K562 (cell line): ENCODE measurements at regions not wholly inside any gene's neighbourhood (a gene's known extent, or its start where the extent isn't known, plus 50 kb on each side); places are given as distances from the start of the nearest gene placed in this dataset.

Experiments
- CAMTA2 ChIP-seq: fragments of 250-450 bp; sonication (Bioruptor Pico); conservative IDR thresholded peaks from 2 replicates; pipeline ENCODE4 v1.5.1; 2022
- CREBBP ChIP-seq: IDR thresholded peaks from one replicate; pipeline ENCODE4 v1.6.1; 2012; ENCODE audit warnings: low read depth, mild to moderate bottlenecking, control low read depth, inconsistent platforms, low read length
- EGR1 ChIP-seq: fragments of 450-650 bp; conservative IDR thresholded peaks from 2 replicates; pipeline ENCODE4 v1.6.1; 2017; ENCODE audit warnings: mild to moderate bottlenecking
- ETV1 ChIP-seq: fragments of 450-650 bp; conservative IDR thresholded peaks from 2 replicates; pipeline ENCODE4 v1.6.1; 2016; ENCODE audit warnings: missing genetic modification characterization, control low read depth, low read depth, missing compliant biosample characterization
- FOXM1 ChIP-seq, 2 experiments: fragments of 450-650 bp in 1 of 2; sonication (generic) in 1 of 2; formaldehyde crosslinking in 1 of 2; IDR thresholded peaks; 2 replicates each; pipeline versions ENCODE4 v1.6.1 to v1.9.0; 2017 to 2022; ENCODE audit warnings: low read depth in 2 of 2, mild to moderate bottlenecking in 2 of 2, missing genetic modification reagents in 1 of 2, moderate library complexity in 1 of 2
- GTF2A2 ChIP-seq: IDR thresholded peaks from 2 replicates; pipeline ENCODE4 v1.6.1; 2016; ENCODE audit warnings: mild to moderate bottlenecking, missing genetic modification characterization, missing compliant biosample characterization
- GTF2E2 ChIP-seq: fragments of 200-800 bp; sonication (Bioruptor generic); IDR thresholded peaks from 2 replicates; pipeline ENCODE4 v1.6.1; 2016; ENCODE audit warnings: missing genetic modification characterization, missing compliant biosample characterization
- ID3 ChIP-seq, 2 experiments: fragments of 250-450 bp in 1 of 2; fragments of 450-650 bp in 1 of 2; sonication (Bioruptor Pico) in 1 of 2; IDR thresholded peaks; 2 replicates each; pipeline versions ENCODE4 v1.6.1 to v1.8.0; 2016 to 2021; ENCODE audit warnings: mild to moderate bottlenecking in 2 of 2, moderate library complexity in 2 of 2, missing compliant biosample characterization in 1 of 2, missing genetic modification characterization in 1 of 2
- LEF1 ChIP-seq: fragments of 450-650 bp; IDR thresholded peaks from 2 replicates; pipeline ENCODE4 v1.6.1; 2016; ENCODE audit warnings: mild to moderate bottlenecking
- NR3C1 ChIP-seq: sonication (generic); formaldehyde crosslinking; IDR thresholded peaks from 2 replicates; pipeline ENCODE4 v1.8.1; 2022; ENCODE audit warnings: missing genetic modification reagents
- PCBP1 ChIP-seq: fragments of 200-400 bp; formaldehyde crosslinking; IDR thresholded peaks from 2 replicates; pipeline ENCODE4 v1.6.1; 2018; ENCODE audit warnings: mild to moderate bottlenecking, low read depth, low read length; ENCODE audit not compliant: poor library complexity, severe bottlenecking
- PREB ChIP-seq: sonication (generic); formaldehyde crosslinking; IDR thresholded peaks from 2 replicates; pipeline ENCODE4 v1.8.1; 2023; ENCODE audit warnings: mild to moderate bottlenecking, missing genetic modification reagents
- RFX5 ChIP-seq: IDR thresholded peaks from 2 replicates; pipeline ENCODE4 v1.6.1; 2011; ENCODE audit warnings: low read depth, mild to moderate bottlenecking, improper control_type of control experiment, low read length
- SRF ChIP-seq, 2 experiments: fragments of 250-450, 450-650 bp in 1 of 2; sonication (Bioruptor Pico) in 1 of 2; sonication (generic) in 1 of 2; formaldehyde crosslinking; IDR thresholded peaks; 2 replicates each; pipeline versions ENCODE4 v1.5.0 to v1.5.1; 2020 to 2022; ENCODE audit warnings: mild to moderate bottlenecking in 1 of 2, missing genetic modification reagents in 1 of 2
- TAF9B ChIP-seq: fragments of 450-650 bp; IDR thresholded peaks from 2 replicates; pipeline ENCODE4 v1.6.1; 2018; ENCODE audit warnings: mild to moderate bottlenecking; ENCODE audit not compliant: partially characterized antibody
- TFAM ChIP-seq: fragments of 250-450 bp; sonication (Bioruptor Pico); conservative IDR thresholded peaks from 2 replicates; pipeline ENCODE4 v1.5.0; 2021; ENCODE audit warnings: mild to moderate bottlenecking, moderate library complexity
- ZNF184 ChIP-seq: sonication (generic); formaldehyde crosslinking; IDR thresholded peaks from 2 replicates; pipeline ENCODE4 v1.5.0; 2020; ENCODE audit warnings: missing genetic modification reagents
- ZNF311 ChIP-seq: fragments of 250-450 bp; sonication (Bioruptor Pico); IDR thresholded peaks from 2 replicates; pipeline ENCODE4 v1.4.0; 2020; ENCODE audit warnings: mild to moderate bottlenecking, moderate library complexity
- ZNF76 ChIP-seq: fragments of 250-450 bp; sonication (Bioruptor Pico); IDR thresholded peaks from 2 replicates; pipeline ENCODE4 v1.4.0; 2020; ENCODE audit warnings: mild to moderate bottlenecking, moderate library complexity, borderline replicate concordance
- ZSCAN29 ChIP-seq: fragments of 450-650 bp; IDR thresholded peaks from 2 replicates; pipeline ENCODE4 v1.6.1; 2017
- TF ChIP-seq, protein P1 (sequence below), 2 experiments: fragments of 450-650 bp; IDR thresholded peaks; 2 replicates each; pipeline ENCODE4 v1.6.1; 2016
- TF ChIP-seq, protein P2 (sequence below): sonication (generic); formaldehyde crosslinking; IDR thresholded peaks from 2 replicates; pipeline ENCODE4 v1.9.0; 2022; ENCODE audit warnings: mild to moderate bottlenecking, missing genetic modification reagents

- TF ChIP-seq, protein P1, sequence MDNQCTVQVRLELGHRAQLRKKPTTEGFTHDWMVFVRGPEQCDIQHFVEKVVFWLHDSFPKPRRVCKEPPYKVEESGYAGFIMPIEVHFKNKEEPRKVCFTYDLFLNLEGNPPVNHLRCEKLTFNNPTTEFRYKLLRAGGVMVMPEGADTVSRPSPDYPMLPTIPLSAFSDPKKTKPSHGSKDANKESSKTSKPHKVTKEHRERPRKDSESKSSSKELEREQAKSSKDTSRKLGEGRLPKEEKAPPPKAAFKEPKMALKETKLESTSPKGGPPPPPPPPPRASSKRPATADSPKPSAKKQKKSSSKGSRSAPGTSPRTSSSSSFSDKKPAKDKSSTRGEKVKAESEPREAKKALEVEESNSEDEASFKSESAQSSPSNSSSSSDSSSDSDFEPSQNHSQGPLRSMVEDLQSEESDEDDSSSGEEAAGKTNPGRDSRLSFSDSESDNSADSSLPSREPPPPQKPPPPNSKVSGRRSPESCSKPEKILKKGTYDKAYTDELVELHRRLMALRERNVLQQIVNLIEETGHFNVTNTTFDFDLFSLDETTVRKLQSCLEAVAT (IDR thresholded peaks at IDR 0.05): no peak
- TF ChIP-seq GTF2A2 (tag): no peak
- no peak for TF ChIP-seq PREB (CRISPR knock-in tag)
- TF ChIP-seq TFAM: no peak
- TF ChIP-seq CREBBP: no peak
- no peak for TF ChIP-seq GTF2E2 (tag)
- no peak for TF ChIP-seq PCBP1
- TF ChIP-seq CAMTA2 (CRISPR knock-in tag): no peak
- TF ChIP-seq TAF9B: no peak
- TF ChIP-seq SRF (CRISPR knock-in tag; IDR thresholded peaks at IDR 0.05): 0 out of 4 replicates have a peak, but pooled peaks of 1 of the 2 experiments have one; percentile 42
- TF ChIP-seq ETV1 (tag): no peak
- TF ChIP-seq ZSCAN29: no peak
- TF ChIP-seq ID3 (CRISPR knock-in tag; IDR thresholded peaks at IDR 0.05): no peak
- TF ChIP-seq ID3 (tag; IDR thresholded peaks at IDR 0.05): 0 out of 2 replicates have a peak, but pooled peaks have one; percentile 44
- TF ChIP-seq ZNF311: no peak
- no peak for TF ChIP-seq ZNF184 (CRISPR knock-in tag)
- no peak for TF ChIP-seq ZNF76 (CRISPR knock-in tag)
- TF ChIP-seq, protein P2, sequence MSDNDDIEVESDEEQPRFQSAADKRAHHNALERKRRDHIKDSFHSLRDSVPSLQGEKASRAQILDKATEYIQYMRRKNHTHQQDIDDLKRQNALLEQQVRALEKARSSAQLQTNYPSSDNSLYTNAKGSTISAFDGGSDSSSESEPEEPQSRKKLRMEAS (CRISPR knock-in tag): no peak
- no peak for TF ChIP-seq RFX5
- TF ChIP-seq EGR1: no peak
- no peak for TF ChIP-seq FOXM1 (IDR thresholded peaks at IDR 0.05; ENCODE audit: low read depth)
- TF ChIP-seq FOXM1 (CRISPR knock-in tag; IDR thresholded peaks at IDR 0.05; ENCODE audit: low read depth): no peak
- TF ChIP-seq NR3C1 (CRISPR knock-in tag): no peak
- no peak for TF ChIP-seq LEF1
- TF ChIP-seq, all 486 proteins: peak for 4
Measured at GRCh38 chr1:234549447-234550021, 60.4 kb downstream of the IRF2BP2 start (continued).
